B cell (primary cell): ENCODE measurements at regions not wholly inside any gene's neighbourhood (a gene's known extent, or its start where the extent isn't known, plus 50 kb on each side); places are given as distances from the start of the nearest gene placed in this dataset.

ENCODE experiments used
- EZH2 ChIP-seq: IDR thresholded peaks from 2 replicates; pipeline ENCODE4 v1.6.1; 2012; ENCODE audit warnings: borderline replicate concordance, low read depth, mild to moderate bottlenecking, moderate library complexity, low read length; ENCODE audit not compliant: insufficient read depth, poor library complexity, severe bottlenecking
- TF ChIP-seq, protein P1 (sequence below): fragments of 200-600 bp; IDR thresholded peaks from one replicate; pipeline ENCODE4 v1.8.0; 2022; ENCODE audit warnings: antibody characterized with exemption, mild to moderate bottlenecking

- TF ChIP-seq, protein P1, sequence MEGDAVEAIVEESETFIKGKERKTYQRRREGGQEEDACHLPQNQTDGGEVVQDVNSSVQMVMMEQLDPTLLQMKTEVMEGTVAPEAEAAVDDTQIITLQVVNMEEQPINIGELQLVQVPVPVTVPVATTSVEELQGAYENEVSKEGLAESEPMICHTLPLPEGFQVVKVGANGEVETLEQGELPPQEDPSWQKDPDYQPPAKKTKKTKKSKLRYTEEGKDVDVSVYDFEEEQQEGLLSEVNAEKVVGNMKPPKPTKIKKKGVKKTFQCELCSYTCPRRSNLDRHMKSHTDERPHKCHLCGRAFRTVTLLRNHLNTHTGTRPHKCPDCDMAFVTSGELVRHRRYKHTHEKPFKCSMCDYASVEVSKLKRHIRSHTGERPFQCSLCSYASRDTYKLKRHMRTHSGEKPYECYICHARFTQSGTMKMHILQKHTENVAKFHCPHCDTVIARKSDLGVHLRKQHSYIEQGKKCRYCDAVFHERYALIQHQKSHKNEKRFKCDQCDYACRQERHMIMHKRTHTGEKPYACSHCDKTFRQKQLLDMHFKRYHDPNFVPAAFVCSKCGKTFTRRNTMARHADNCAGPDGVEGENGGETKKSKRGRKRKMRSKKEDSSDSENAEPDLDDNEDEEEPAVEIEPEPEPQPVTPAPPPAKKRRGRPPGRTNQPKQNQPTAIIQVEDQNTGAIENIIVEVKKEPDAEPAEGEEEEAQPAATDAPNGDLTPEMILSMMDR: no peak
- no peak for TF ChIP-seq EZH2
Measured at GRCh38 chr20:11172881-11173280, 499.1 kb upstream of the JAG1 start.
